Pancreas (tissue), 10 donors: ENCODE measurements at regions not wholly inside any gene's neighbourhood (a gene's known extent, or its start where the extent isn't known, plus 50 kb on each side); places are given as distances from the start of the nearest gene placed in this dataset.

Experiments used
- ATAC-seq, 4 donors: fragments of 200-7000 bp; cut with Tn5 transposase; one replicate each; pipeline versions ENCODE4 v1.8.0 to v1.9.1; 2020; ENCODE audit warnings: mild to moderate bottlenecking in 4 of 4, moderate library complexity in 4 of 4
- DNase-seq, 6 donors: peaks; one replicate each; pipeline ENCODE4 v3.0.0-alpha.2; 2020
- FAIRE-seq: peaks from 2 replicates; lab custom pipeline; 2012; peaks lifted over from hg19 to GRCh38; lab: Jason Lieb, UNC
- H3K27ac ChIP-seq, 4 donors: fragments of 200-600 bp; sonication (generic); 1 replicate in 3 of 4; 2 replicates in 1 of 4; pipeline versions ENCODE4 v1.5.0 to v1.8.0; 2020
- H3K27me3 ChIP-seq, 4 donors: fragments of 200-600 bp; one replicate each; pipeline ENCODE4 v1.8.0; 2021
- H3K36me3 ChIP-seq, 3 donors: fragments of 200-600 bp; sonication (generic) in 1 of 3; one replicate each; pipeline versions ENCODE4 v1.5.0 to v1.8.0; 2020 to 2021
- H3K4me1 ChIP-seq, 3 donors: fragments of 200-600 bp; one replicate each; pipeline ENCODE4 v1.8.0; 2021
- H3K4me3 ChIP-seq, 4 donors: fragments of 200-600 bp; sonication (generic) in 2 of 4; one replicate each; pipeline versions ENCODE4 v1.5.0 to v1.8.0; 2020 to 2021
- H3K9me3 ChIP-seq, 4 donors: fragments of 200-600 bp; one replicate each; pipeline ENCODE4 v1.8.0; 2021
- CTCF ChIP-seq, 4 donors: fragments of 200-600 bp; sonication (generic) in 3 of 4; IDR thresholded peaks; one replicate each; pipeline versions ENCODE4 v1.5.0 to v1.8.0; 2021; ENCODE audit warnings: antibody characterized with exemption in 4 of 4
- WGBS, 2 donors: extraction: QIAGEN DNeasy Blood & Tissue Kit; methylation state at CpG; one replicate each; pipeline ENCODE4 v1.1.7; 2013; 5-methylcytosine and 5-hydroxymethylcytosine counted together
- intact Hi-C, 3 donors: fragments of 100-400 bp; cut with DNase I; formaldehyde crosslinking; loops; one replicate each; pipeline versions ENCODE4 v1.11.1 to v1.14.2; 2022
- donor health status: healthy with polysubstance abuse.
- donor health status: DM: no; HTN: no; CAD: no; lungs with moderate emphysema.
- donor health status: DM: no; HTN: no; CAD: no.
- donor health status: control.
- donor health status: control.
- donor health status: Bipolar disorder and iron deficiency.
- donor health status: DM: yes; HTN: yes; CAD: no.
- donor health status: DM: no; HTN: no; CAD: no.
- donor health status: DM: no; HTN: no; CAD: no.
- donor health status: DM: yes; HTN: yes; CAD: no.

- FAIRE-seq (no peak), ATAC-seq (no peak), DNase-seq (no peak)
- Histone ChIP-seq H3K4me3 (no peak overlapping the region), H3K9me3 (no peaks in the 10 kb centered on the region), H3K4me1 (no peaks in the 10 kb centered on the region), H3K36me3 (no peaks in the 10 kb centered on the region), H3K27ac (no peak overlapping the region), H3K27me3 (no peaks in the 10 kb centered on the region)
- no peak for TF ChIP-seq CTCF (IDR thresholded peaks at IDR 0.05)
- intact Hi-C loops, result no loop called here
- WGBS, 2 donors, result 64 to 77% methylated on average over 3 of the region's 3 CpGs
Observed at GRCh38 chr5:122545986-122546385, 228.9 kb upstream of the SNX2 start.

GRCh38 chr5:122547219-122547618 lies 227.7 kb upstream of the SNX2 start:
- H3K27me3 ChIP-seq, result no peaks in the 10 kb centered on the region
- H3K4me3 ChIP-seq, result no peak overlapping the region
- intact Hi-C loops, result no loop called here
- 66 to 72% methylated on average over 2 of the region's 2 CpGs for WGBS, 2 donors
- no peaks in the 10 kb centered on the region for H3K9me3 ChIP-seq
- no peak for TF ChIP-seq CTCF (IDR thresholded peaks at IDR 0.05)
- no peaks in the 10 kb centered on the region for H3K4me1 ChIP-seq
- H3K36me3 ChIP-seq, result no peaks in the 10 kb centered on the region
- no peak overlapping the region for H3K27ac ChIP-seq
- DNase-seq (no peak), ATAC-seq (no peak), FAIRE-seq (no peak)

- Histone ChIP-seq H3K36me3 (no peaks in the 10 kb centered on the region), H3K9me3 (no peaks in the 10 kb centered on the region), H3K4me3 (no peak overlapping the region), H3K27me3 (no peaks in the 10 kb centered on the region), H3K27ac (no peak overlapping the region), H3K4me1 (no peaks in the 10 kb centered on the region)
- DNase-seq, result no peak
- no peak for FAIRE-seq
- 71 to 77% methylated on average over 4 of the region's 4 CpGs for WGBS, 2 donors
- no peak for TF ChIP-seq CTCF (IDR thresholded peaks at IDR 0.05)
- ATAC-seq, result no peak
- intact Hi-C loops, result no loop called here
Observed at GRCh38 chr5:122547669-122548068, 227.2 kb upstream of the SNX2 start.

- Histone ChIP-seq H3K27me3 (no peaks in the 10 kb centered on the region), H3K36me3 (no peaks in the 10 kb centered on the region), H3K4me3 (no peak overlapping the region), H3K27ac (no peak overlapping the region), H3K9me3 (no peaks in the 10 kb centered on the region), H3K4me1 (no peaks in the 10 kb centered on the region)
- no peak for FAIRE-seq
- intact Hi-C loops, result no loop called here
- DNase-seq, result no peak
- no peak for TF ChIP-seq CTCF (IDR thresholded peaks at IDR 0.05)
- ATAC-seq, result no peak
Observed at GRCh38 chr5:122559676-122560075, 215.2 kb upstream of the SNX2 start.

GRCh38 chr5:122561209-122561608 lies 213.7 kb upstream of the SNX2 start:
- WGBS, 2 donors, result 29 to 33% methylated on average over 3 of the region's 3 CpGs
- Histone ChIP-seq H3K9me3 (no peaks in the 10 kb centered on the region), H3K27ac (no peak overlapping the region), H3K27me3 (no peaks in the 10 kb centered on the region), H3K4me3 (no peak overlapping the region), H3K36me3 (no peaks in the 10 kb centered on the region), H3K4me1 (no peaks in the 10 kb centered on the region)
- TF ChIP-seq CTCF (IDR thresholded peaks at IDR 0.05), result no peak
- ATAC-seq (no peak), FAIRE-seq (no peak), DNase-seq (no peak)
- intact Hi-C loops, result no loop called here
